Tibial nerve (tissue), 4 donors: ENCODE measurements at regions not wholly inside any gene's neighbourhood (a gene's known extent, or its start where the extent isn't known, plus 50 kb on each side); places are given as distances from the start of the nearest gene placed in this dataset.

Source experiments
- DNase-seq, 2 donors: peaks; one replicate each; pipeline ENCODE4 v3.0.0-alpha.2; 2019; ENCODE audit warnings: low spot score in 2 of 2
- H3K27ac ChIP-seq, 4 donors: fragments of 200-600 bp; sonication (generic) in 3 of 4; one replicate each; pipeline ENCODE4 v1.5.1; 2017 to 2019; ENCODE audit warnings: mild to moderate bottlenecking in 1 of 4
- H3K27me3 ChIP-seq, 2 donors: fragments of 200-600 bp; sonication (generic) in 1 of 2; one replicate each; pipeline versions ENCODE4 v1.5.1 to v1.6.0; 2017 to 2019
- H3K36me3 ChIP-seq, 3 donors: fragments of 200-600 bp; sonication (generic); one replicate each; pipeline ENCODE4 v1.5.1; 2018 to 2019
- H3K4me1 ChIP-seq, 4 donors: fragments of 200-600 bp; sonication (generic) in 3 of 4; one replicate each; pipeline ENCODE4 v1.5.1; 2017 to 2019
- H3K4me3 ChIP-seq, 4 donors: fragments of 200-600 bp; sonication (generic) in 3 of 4; one replicate each; pipeline ENCODE4 v1.5.1; 2017 to 2019; ENCODE audit warnings: mild to moderate bottlenecking in 1 of 4, moderate library complexity in 1 of 4
- H3K9me3 ChIP-seq, 4 donors: fragments of 200-600 bp; sonication (generic) in 3 of 4; one replicate each; pipeline ENCODE4 v1.5.1; 2017 to 2019
- CTCF ChIP-seq, 5 experiments: fragments of 200-600 bp in 3 of 5; fragments of 450-650 bp in 2 of 5; sonication (generic) in 3 of 5; IDR thresholded peaks; one replicate each; pipeline ENCODE4 v1.5.1; 2016 to 2019; ENCODE audit warnings: antibody characterized with exemption in 5 of 5, mild to moderate bottlenecking in 3 of 5, moderate library complexity in 2 of 5
- EP300 ChIP-seq, 2 donors: sonication (generic); formaldehyde crosslinking; IDR thresholded peaks; one replicate each; pipeline ENCODE4 v1.6.1; 2017; ENCODE audit warnings: antibody characterized with exemption in 2 of 2, mild to moderate bottlenecking in 1 of 2
- POLR2A ChIP-seq, 2 donors: fragments of 450-650 bp; IDR thresholded peaks; one replicate each; pipeline ENCODE4 v1.6.1; 2017; ENCODE audit warnings: antibody characterized with exemption in 2 of 2, mild to moderate bottlenecking in 2 of 2, moderate library complexity in 2 of 2
- WGBS, 2 donors: methylation state at CpG; one replicate each; pipeline ENCODE4 v1.1.5; 2018; 5-methylcytosine and 5-hydroxymethylcytosine counted together

- Histone ChIP-seq H3K4me1 (no peaks in the 10 kb centered on the region), H3K9me3 (no peaks in the 10 kb centered on the region), H3K4me3 (no peak overlapping the region), H3K27me3 (no peaks in the 10 kb centered on the region), H3K27ac (no peak overlapping the region), H3K36me3 (no peaks in the 10 kb centered on the region)
- no peak for DNase-seq
- no peak for TF ChIP-seq POLR2A (IDR thresholded peaks at IDR 0.05)
- no peak for TF ChIP-seq CTCF (IDR thresholded peaks at IDR 0.05)
- TF ChIP-seq EP300 (IDR thresholded peaks at IDR 0.05): no peak
- WGBS, 2 donors: 90% methylated on average over 7 of the region's 7 CpGs
These were observed 118.0 kb upstream of the CDKN3 start for GRCh38 chr14:54278665-54279295.

GRCh38 chr14:54282849-54283248 is 114.0 kb upstream of the CDKN3 start:
- no peak overlapping the region for H3K4me3 ChIP-seq
- no peaks in the 10 kb centered on the region for H3K27me3 ChIP-seq
- no peaks in the 10 kb centered on the region for H3K9me3 ChIP-seq
- H3K36me3 ChIP-seq: no peaks in the 10 kb centered on the region
- no peak for DNase-seq
- no peak overlapping the region for H3K27ac ChIP-seq
- WGBS, 2 donors: 80 to 87% methylated on average over 1 to 2 of the region's 2 CpGs
- no peak for TF ChIP-seq CTCF (IDR thresholded peaks at IDR 0.05)
- no peak for TF ChIP-seq POLR2A (IDR thresholded peaks at IDR 0.05)
- TF ChIP-seq EP300 (IDR thresholded peaks at IDR 0.05): no peak
- H3K4me1 ChIP-seq: no peaks in the 10 kb centered on the region

- H3K9me3 ChIP-seq: no peaks in the 10 kb centered on the region
- H3K27me3 ChIP-seq: no peaks in the 10 kb centered on the region
- H3K27ac ChIP-seq: no peak overlapping the region
- no peak for DNase-seq
- H3K36me3 ChIP-seq: no peaks in the 10 kb centered on the region
- no peak overlapping the region for H3K4me3 ChIP-seq
- 92 to 95% methylated on average over 6 of the region's 6 CpGs for WGBS, 2 donors
- TF ChIP-seq POLR2A (IDR thresholded peaks at IDR 0.05) (no peak), CTCF (IDR thresholded peaks at IDR 0.05) (no peak), EP300 (IDR thresholded peaks at IDR 0.05) (no peak)
- H3K4me1 ChIP-seq: no peaks in the 10 kb centered on the region
These were observed 111.8 kb upstream of the CDKN3 start for GRCh38 chr14:54285030-54285429.

- no peaks in the 10 kb centered on the region for H3K36me3 ChIP-seq
- 25 to 32% methylated on average over 11 of the region's 11 CpGs for WGBS, 2 donors
- H3K27me3 ChIP-seq: no peaks in the 10 kb centered on the region
- H3K4me3 ChIP-seq: no peak overlapping the region
- no peaks in the 10 kb centered on the region for H3K4me1 ChIP-seq
- DNase-seq: no peak
- TF ChIP-seq CTCF (IDR thresholded peaks at IDR 0.05): no peak
- TF ChIP-seq EP300 (IDR thresholded peaks at IDR 0.05): no peak
- TF ChIP-seq POLR2A (IDR thresholded peaks at IDR 0.05): no peak
- no peaks in the 10 kb centered on the region for H3K9me3 ChIP-seq
- no peak overlapping the region for H3K27ac ChIP-seq
These were observed 105.2 kb upstream of the CDKN3 start for GRCh38 chr14:54291491-54292191.

GRCh38 chr14:54294802-54295201 is 102.0 kb upstream of the CDKN3 start:
- WGBS, 2 donors: 85 to 89% methylated on average over 3 of the region's 3 CpGs
- DNase-seq: no peak
- TF ChIP-seq EP300 (IDR thresholded peaks at IDR 0.05) (no peak), POLR2A (IDR thresholded peaks at IDR 0.05) (no peak), CTCF (IDR thresholded peaks at IDR 0.05) (no peak)
- Histone ChIP-seq H3K36me3 (no peaks in the 10 kb centered on the region), H3K27ac (no peak overlapping the region), H3K4me3 (no peak overlapping the region), H3K4me1 (no peaks in the 10 kb centered on the region), H3K27me3 (no peaks in the 10 kb centered on the region), H3K9me3 (no peaks in the 10 kb centered on the region)
